ENCODE measurements at regions not wholly inside any gene's neighbourhood (a gene's known extent, or its start where the extent isn't known, plus 50 kb on each side); places are given as distances from the start of the nearest gene placed in this dataset.

GRCh38 chr9:7285199-7285598 is 514.4 kb downstream of the DMAC1 start:
- CTCF ChIA-PET, result no interaction called here
- POLR2A ChIA-PET, result no interaction called here

DNA sequence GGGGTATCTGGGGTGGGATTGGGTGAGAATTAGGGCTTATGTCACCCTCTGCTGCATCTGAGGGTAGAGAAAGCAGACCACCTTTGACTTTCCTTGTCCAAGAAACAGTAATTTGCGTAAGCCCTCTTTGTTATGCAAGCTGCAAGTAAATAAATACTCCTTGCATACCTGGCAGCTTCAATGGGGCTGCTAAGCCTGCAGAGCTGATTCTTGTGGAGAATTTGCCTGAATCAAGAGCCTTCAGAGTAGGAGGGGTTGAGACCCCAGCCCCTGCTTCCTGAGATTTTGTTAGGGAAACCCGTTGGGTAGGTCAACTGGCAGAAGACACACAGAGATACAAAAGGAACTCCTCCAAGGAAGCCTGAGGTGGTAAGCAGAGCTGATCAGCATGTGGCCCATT is 515.1 kb downstream of the DMAC1 start:
- Histone ChIP-seq H3K27me3 (ENCODE audit: control insufficient read depth, insufficient read depth, low read length) (no peaks in the 10 kb centered on the region; the same call in 1 of the 2 replicates), H3K4me3 (ENCODE audit: low read depth, low read length) (no peak overlapping the region), H3K36me3 (ENCODE audit: control insufficient read depth, insufficient read depth, low read length) (no peaks in the 10 kb centered on the region)
- no peak for DNase-seq (ENCODE audit: low read depth)
- ChIA-PET POLR2A (no interaction called here), CTCF (interaction anchor here (0.6 kb wide), 1 partner anchor 55 kb away, joined by 3 read pairs; no protein-coding TSS in a partner anchor)
- no peak for TF ChIP-seq CTCF (IDR thresholded peaks at IDR 0.05; ENCODE audit: insufficient read depth, low read depth, low read length)

More at GRCh38 chr9:7285199-7285598, 514.4 kb downstream of the DMAC1 start:
- H3K4me3 ChIP-seq (ENCODE audit: low read depth, low read length), result no peak overlapping the region
- no peaks in the 10 kb centered on the region for H3K36me3 ChIP-seq (ENCODE audit: control insufficient read depth, insufficient read depth, low read length)
- H3K27me3 ChIP-seq (ENCODE audit: control insufficient read depth, insufficient read depth, low read length), result no peaks in the 10 kb centered on the region; the same call in 1 of the 2 replicates
- DNase-seq (ENCODE audit: low read depth), result no peak
- TF ChIP-seq CTCF (IDR thresholded peaks at IDR 0.05; ENCODE audit: insufficient read depth, low read depth, low read length), result no peak

- DNase-seq (ENCODE audit: low read depth), result no peak
- no peaks in the 10 kb centered on the region; the same call in 1 of the 2 replicates for H3K27me3 ChIP-seq (ENCODE audit: control insufficient read depth, insufficient read depth, low read length)
- no peak for TF ChIP-seq CTCF (IDR thresholded peaks at IDR 0.05; ENCODE audit: insufficient read depth, low read depth, low read length)
- no peak overlapping the region for H3K4me3 ChIP-seq (ENCODE audit: low read depth, low read length)
- ChIA-PET POLR2A (no interaction called here), CTCF (no interaction called here)
- H3K36me3 ChIP-seq (ENCODE audit: control insufficient read depth, insufficient read depth, low read length), result no peaks in the 10 kb centered on the region
Observed at GRCh38 chr9:7284117-7284516, 515.5 kb downstream of the DMAC1 start.

DNA sequence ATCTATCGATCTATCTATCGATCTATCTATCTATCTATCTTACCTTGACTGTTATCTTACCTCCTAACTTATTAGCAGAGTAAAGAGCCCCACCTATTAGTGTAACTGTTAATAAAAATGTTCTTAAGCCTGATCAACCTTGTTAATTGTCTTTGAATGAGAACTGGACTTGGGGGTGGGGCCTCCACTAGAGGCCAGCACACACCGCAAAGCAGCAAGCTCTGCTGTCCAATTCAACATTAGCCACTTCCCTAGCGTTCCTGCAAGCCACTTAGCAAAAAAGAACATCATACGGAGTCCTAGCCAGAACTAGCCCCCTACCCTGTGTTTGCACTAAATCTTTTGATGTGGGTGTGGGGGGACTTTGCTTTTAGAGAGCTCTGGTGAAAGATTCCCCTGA is 515.8 kb downstream of the KDM4C start:
- peak; percentile 68 for TF ChIP-seq CTCF (IDR thresholded peaks at IDR 0.05; ENCODE audit: insufficient read depth, low read depth, low read length)
- no peak for DNase-seq (ENCODE audit: low read depth)
- ChIA-PET CTCF (interaction anchor here (0.6 to 1.9 kb wide), 10 partner anchors 15 to 434 kb away, joined by 3 to 8 read pairs (median 3); no protein-coding TSS in a partner anchor), POLR2A (no interaction called here)
- Histone ChIP-seq H3K4me3 (ENCODE audit: low read depth, low read length) (no peak overlapping the region), H3K36me3 (ENCODE audit: control insufficient read depth, insufficient read depth, low read length) (no peaks in the 10 kb centered on the region), H3K27me3 (ENCODE audit: control insufficient read depth, insufficient read depth, low read length) (peaks cover 2% of the 10 kb centered on the region; the same call in 1 of the 2 replicates)

- DNase-seq (ENCODE audit: low read depth), result no peak
- Histone ChIP-seq H3K4me3 (ENCODE audit: low read depth, low read length) (no peak overlapping the region), H3K36me3 (ENCODE audit: control insufficient read depth, insufficient read depth, low read length) (no peaks in the 10 kb centered on the region), H3K27me3 (ENCODE audit: control insufficient read depth, insufficient read depth, low read length) (peaks cover 1% of the 10 kb centered on the region; the same call in 1 of the 2 replicates)
- no peak for TF ChIP-seq CTCF (IDR thresholded peaks at IDR 0.05; ENCODE audit: insufficient read depth, low read depth, low read length)
- CTCF ChIA-PET, result interaction anchor here (1.3 kb wide), 1 partner anchor 214 kb away, joined by 3 read pairs; no protein-coding TSS in a partner anchor
- POLR2A ChIA-PET, result no interaction called here
Observed at GRCh38 chr9:7266911-7267595, 509.3 kb downstream of the KDM4C start.

Data from BJ (cell line).